ENCODE measurements at regions not wholly inside any gene's neighbourhood (a gene's known extent, or its start where the extent isn't known, plus 50 kb on each side); places are given as distances from the start of the nearest gene placed in this dataset.

DNA sequence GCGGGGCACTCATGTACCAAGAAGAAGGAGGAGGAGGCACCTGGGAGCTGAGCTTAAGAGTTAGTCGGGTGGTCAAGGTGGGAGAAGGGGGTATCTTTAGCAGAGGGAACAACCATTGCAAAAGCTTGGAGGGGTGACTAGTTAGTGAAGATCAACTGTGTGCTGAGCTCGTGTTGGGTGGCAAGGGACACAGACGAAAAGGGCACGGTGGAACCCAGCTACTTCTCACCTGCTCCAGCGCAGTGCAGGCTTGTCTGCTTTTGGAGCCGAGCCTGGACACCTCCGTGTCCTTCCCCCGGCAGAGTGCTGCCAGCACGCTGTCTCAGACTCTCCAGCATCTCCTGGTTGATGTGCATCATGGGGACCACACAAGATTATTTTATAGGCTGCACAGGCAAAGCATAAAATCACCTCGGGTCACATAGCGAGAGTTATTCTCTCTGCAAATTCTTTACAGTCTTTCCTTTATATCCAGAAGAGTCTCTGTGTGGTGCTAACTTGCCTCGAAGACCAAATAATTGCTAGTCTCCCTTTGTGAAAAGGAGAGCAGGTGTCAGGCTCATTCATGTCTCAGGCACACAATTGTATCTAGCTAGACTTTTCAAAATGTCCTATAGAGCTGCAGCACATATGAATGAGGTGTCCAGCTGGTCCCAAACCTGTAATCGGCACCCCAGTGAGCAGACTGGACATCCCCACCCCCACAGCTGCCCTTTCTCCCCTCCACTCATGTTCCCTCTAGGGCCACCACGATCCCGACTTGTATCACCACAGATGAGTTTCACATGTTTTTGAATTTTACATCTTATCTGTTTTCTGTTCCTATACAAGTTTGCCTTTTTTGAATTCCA, 123.4 kb downstream of the CEBPB start:
- no peak for DNase-seq

DNA sequence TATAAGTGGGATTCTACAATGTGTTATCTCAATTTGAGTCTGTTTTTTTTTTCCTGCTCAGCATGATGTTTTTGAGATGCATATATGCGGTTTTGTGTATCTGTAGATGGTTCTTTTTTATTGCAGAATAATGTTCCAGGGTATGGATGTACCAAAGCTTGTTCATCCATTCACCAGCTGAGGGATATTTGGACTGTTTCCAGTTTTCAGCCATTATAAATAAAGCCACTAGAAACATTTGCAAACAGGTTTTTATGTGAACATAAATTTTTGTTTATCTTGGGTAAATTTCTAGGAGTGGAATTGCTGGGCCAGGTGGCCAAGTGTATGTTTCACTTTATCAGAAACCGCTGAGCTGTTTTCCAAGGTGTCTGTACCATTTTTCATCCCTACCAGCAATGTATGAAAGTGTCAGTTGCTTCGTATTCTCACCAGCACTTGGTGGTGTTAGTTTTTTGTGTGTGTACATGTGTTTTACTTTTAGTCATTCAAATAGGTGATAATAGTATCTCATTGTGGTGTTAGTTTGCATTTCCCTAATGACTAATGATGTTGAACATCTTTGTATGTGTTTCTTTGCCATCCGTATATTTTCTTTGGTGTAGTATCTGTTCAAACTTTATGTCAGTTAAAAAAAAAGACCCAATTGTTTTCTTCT, 124.2 kb downstream of the CEBPB start:
- DNase-seq: no peak

DNA sequence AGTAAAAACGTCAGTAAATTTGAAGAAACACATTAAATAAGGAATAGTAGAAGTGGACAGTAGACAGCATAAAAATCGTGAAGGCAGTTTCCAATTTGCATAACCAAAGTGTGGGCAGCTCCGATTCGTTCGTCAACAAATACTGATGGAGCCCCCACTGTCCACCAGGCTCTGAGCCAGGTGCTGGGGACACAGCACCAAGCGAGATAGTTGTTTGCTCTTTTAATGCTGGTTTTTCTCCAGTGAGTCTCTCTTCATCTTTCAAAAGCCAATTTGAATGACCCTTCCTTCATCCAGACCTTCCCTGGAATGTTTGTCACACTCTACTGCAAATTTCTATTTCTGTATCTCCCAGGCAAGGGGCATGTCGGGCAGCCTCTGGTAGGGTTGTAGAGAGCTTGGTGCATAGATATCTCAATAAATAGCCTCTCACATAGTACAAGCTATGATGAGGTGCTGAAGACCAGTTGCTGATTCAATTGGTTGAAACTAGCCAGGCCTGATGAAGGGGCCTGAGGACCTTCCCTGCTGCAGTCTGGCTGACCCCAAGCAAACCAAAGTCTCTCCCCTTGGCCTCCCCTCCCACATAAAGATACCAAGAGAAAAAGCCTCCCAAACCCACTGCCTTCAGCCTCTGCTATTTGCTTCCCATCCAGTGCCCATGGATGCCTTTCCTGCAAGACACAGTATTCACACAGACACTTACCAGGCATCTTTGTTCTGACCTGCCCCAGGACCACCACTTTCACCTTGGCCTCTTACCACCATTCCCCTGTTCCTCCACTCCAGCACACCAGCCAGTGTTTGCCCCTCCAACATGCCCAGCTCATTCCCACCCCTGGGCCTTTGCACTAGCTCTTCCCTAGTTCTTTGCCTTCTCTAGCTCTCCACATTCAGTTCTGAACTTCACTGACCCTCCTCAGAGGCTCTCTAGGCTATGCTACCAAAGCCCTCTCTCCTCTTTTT, 125.2 kb downstream of the CEBPB start:
- DNase-seq: no peak

DNA sequence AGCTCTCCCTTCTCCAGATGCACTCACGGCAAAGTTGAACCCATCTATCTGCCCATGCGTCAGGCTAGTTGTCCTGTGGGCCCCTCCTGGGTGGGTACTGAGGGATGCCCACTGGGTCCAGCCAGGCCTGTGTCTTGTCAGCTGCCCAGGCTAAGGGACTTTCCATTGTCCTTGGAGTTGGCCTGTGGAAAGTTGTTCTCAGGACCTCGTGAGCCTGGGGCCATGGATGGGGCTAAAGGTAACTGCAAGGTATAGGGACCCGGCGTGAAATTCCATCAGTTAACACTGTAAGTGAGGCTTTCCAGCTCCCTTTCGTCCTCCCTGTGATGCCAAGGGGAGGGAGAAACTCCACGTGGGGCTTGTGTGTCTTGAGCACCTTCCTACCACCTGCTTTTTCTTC, 126.5 kb downstream of the CEBPB start:
- DNase-seq: no peak

DNA sequence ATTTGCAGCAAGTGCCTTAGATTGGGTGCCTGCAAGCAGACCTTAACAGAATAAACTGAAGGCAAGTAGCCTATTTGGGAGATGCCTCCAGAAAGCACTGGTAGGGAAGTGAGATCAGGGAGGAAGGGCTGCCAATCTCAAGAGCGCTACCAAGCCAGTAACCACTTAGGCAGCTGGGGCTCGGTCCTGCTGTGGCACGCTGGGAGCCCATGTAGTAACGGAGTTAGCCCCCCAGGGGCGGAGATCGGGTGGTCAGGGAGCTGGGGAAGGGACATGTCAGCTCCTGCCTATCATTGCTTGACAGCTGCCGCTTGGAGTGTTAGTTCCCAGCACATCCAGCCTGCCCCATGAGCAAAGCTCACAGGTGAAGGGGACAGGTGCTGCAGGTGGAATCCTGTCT, 127.0 kb downstream of the CEBPB start:
- no peak for DNase-seq

DNA sequence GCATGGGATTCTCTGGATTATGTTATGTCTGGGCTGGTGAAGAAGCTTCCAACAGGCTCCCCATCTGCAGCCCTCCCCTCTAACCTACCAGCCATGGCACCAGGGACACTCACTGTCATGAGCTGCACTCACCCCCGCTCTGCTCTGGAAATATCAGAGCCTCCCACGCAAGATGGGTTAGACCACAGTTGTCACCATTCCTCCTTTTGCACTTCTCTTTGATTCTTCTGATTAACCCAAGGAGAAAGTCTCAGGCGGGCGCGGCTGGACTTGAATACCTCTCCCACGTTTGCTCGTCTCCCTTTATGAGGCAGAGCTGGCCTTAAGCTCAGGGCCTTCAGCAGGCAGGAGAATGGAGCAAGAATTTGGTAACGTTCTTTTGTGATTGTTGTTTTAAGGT, 128.1 kb downstream of the CEBPB start:
- DNase-seq: no peak

DNA sequence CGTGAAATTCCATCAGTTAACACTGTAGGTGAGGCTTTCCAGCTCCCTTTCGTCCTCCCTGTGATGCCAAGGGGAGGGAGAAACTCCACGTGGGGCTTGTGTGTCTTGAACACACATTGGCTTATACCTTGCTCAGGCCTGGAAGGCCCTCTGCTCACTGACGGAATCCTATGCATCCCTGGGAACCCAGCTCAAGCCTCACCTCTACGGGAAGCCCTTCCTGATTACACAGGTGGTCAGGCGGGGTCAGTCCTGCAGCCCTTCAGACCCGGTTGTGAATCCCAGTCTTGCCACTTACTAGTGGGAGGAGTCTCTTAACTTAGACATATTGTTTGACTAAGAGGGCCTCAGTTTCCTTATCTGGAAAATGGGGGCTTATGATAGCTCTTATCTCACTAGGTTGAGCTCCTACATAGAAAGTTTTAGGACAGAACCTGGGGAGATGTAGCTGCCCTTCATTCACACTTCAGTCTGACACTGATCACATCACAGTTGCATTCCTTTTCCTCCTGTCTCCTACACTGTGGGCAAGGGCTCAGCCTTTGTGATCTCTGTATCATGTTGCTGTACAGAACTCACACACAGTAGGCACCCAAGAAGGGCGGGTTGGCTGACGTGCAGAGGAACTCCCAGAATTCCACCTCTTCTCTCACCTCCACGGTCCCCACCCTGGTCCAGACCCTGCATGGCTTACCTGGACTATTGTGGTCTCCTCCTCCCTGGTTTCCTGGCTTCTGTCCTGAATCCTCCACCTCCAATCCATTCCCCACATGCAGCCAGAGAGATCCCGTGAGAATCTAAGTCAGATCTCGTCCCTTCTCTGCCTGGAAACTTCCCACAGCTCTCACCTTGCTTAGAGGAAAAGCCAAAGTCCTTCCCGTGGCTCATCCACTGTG, 129.6 kb downstream of the CEBPB start:
- no peak for DNase-seq

DNA sequence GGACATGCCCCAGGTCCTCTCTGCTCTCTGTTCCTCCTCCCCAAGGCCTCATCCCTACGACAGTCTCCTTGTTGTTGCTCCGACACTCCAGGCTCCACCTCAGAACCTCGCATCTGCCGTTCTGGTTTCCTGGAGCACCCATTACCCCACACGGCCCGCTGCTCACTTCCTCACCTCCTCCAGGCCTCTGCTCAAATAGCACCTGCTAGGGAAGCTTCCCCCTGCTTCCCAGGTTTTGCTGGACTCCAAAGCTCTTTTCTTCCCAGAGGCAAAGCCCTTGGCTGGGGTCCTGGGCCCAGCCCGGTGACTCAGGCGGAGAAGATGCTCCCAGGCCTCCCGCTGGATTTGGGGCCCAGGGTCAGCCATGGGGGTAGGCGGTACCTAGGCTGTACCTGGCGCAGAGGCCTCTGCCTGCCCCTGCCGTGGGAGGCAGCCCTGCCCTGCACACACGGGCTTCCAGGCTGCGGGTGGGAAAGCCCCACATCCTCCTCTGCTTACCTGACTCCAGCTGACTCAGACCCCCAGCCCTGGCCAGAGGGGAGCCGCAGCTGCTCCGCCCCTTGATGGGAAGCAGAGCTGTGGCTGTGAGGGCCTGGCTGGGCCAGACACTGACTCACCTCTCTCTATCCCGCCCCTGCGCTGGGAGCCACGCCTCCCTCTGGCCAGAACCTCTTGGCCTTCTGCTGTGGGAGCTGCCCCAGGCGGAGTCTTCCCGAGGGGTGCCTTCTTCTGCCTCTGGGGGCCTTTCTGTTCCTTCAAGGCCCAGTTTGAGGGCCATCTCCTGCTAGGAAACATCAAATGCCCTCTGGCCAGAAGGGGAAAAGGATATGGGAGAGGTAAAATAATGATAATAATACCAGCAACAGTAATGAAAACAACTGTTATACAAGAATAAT, 130.5 kb downstream of the CEBPB start:
- no peak for DNase-seq

DNA sequence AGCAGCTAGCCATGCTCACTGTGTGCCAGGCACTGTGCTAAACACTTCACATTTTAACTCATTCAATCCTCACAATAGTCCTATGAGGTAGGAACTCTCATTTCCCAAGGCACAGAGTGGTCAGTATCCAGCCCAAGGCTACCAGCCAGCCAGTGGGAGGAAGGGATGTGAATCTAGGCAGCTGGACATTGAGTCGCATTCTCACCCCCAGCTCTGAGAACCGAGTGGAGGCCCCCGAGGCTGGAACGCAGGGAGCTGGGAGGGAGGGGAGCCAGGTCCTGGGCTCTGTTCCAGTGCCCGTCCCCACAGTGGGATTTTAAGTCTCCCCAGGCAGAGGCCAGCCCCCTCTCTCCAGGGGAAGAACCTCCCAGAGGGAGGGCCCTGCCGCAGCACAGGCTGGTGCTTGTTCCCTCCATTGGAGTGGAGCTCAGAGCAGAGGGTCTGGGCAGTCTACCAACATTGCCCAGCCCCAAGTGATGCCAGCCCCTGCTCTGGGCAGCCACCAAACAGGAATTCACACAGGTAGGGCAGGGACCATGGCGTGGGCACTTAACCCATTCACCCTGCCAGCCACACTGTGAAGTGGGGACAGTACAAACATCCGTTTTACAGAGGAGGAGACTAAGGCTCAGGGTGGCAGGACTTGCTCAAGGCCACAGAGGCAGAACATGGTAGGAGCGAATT, 131.3 kb downstream of the CEBPB start:
- DNase-seq: no peak

DNA sequence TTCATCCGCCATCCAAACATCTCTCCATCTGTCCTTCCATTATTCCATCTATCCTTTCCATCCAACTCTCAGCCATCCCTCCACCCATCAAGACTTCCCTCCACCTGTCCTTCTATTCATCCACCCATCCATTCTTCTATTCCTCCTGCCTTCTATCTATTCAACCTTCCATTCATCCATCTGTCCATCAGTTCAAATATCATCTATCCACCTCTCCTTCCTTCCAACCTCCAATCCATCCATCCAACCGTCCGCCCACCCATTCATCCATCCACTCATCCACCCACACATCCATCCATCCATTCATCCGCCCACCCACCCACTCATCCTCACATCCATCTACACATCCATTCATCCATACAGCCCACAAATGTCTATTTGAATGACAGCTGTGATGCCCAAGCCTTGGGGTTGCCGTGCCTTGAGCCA, 132.1 kb downstream of the CEBPB start:
- no peak for DNase-seq

DNA sequence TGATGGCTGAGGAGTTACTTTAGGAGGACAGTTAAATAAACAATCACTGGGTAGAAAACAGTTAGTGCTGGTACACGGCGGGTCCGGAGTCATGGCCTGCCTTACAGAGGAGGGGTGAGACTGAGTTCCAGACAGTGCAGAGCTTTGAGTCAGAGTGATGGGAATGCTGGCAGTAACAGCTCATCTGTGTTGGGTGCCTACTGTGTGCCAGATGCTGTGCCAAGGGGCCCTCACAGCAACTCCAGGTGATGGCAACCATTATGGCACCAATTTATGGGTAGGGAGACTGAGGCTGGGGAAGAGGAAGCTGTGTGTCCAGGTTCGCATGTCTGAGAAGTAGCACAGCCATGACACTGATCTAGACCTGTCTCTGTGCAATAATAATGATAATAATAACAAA, 132.6 kb downstream of the CEBPB start:
- no peak for DNase-seq

DNA sequence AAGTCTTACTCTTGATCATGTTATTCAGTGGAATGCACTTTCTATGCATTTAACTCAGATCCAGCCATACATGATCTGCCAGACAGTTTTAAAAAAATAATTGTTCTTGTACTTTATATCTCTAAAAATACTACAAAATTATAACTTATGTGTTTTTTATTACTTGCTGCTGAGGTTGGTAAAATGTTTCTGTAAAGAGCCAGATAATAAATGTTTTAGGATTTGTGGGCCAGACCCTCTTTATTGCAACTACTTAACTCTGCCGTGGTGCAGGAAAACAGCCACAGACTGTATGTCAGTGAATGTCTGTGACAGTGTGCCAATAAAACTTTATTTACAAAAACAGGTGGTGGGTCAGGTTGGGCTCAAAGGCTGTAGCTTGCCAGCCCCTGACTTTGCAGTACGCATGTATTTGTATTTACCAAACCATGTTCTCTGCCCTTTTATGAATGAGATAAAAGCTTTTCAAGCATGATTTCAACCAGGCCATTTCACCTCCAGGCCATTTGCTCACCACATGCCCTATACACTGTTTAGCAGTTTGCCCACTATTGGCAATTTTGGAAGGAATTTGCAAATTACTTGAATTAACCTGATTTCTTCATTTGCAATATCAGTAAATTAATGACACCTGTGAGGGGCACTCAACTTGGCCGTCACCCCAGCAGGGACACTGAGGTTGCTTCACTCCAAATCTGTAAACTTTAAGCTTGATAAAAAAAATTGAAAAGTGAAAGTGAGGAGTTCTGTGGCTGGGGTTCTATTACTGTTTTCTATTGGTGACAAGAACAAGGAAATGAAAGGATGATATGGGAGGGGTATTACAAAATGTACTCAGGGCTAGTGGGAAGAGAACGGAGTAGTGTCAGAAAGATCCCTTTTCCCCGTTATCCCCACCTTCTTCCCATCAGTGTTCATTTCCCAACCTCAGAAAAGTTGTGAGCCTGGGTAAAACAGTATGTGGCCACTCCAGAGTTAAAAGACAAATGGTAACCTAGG, 133.4 kb downstream of the CEBPB start:
- no peak for DNase-seq

DNA sequence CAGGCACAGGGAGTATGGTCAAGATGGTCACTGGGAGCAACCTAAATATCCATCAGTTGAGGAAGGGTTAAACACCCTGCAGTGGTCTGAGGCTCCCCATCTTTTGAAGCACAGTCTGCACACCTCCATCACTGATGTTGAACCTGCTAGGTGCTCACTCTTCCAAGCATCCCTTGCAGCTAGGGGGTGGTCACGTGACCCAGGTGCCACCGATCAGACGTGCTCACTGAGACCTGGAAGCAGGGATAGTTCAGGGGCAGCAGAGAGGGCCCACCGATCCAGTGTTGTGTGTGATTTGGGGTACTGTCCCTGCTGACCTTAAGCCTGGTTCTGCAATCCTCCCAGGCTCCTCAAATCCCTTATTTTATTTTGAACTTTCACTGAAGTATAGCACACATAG, 134.6 kb downstream of the CEBPB start:
- DNase-seq: no peak

DNA sequence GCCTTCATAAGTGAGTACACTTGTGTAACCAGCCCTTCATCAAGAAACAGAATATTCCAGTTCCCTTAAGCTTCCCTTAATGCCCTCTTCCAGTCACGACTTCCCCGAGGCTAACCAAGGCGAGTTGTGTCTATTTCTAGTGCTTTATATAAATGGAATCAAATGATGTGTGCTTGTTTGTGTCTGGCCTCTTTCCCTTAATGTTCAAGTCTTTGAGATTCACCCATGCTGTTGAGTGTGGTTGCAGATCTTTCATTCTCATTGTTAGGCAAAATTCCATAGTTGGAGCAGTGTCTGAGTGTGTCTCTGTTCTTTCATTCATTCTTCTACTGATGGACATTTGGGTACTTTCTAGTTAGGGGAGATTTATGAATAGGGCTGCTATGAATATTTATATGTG, 135.0 kb downstream of the CEBPB start:
- DNase-seq: no peak

DNA sequence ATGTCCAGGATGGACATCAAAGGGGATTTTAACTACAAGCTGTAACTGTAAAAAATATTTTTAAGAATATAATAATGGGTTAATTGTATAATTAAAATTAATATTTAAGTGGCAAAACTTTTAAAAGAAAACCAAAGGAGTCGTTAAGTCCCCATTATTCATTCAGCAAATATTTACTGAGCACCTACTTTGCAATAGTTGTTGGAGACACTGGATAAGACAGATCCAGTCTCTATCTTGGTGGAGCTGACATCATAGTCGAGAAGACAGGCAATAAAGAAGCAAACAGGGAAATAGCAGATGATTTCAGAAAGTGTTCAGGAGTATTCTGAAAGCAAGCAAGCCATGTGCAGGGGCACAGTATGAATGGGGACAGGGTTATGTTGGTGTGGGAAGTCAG, 137.0 kb downstream of the CEBPB start:
- DNase-seq: no peak

DNA sequence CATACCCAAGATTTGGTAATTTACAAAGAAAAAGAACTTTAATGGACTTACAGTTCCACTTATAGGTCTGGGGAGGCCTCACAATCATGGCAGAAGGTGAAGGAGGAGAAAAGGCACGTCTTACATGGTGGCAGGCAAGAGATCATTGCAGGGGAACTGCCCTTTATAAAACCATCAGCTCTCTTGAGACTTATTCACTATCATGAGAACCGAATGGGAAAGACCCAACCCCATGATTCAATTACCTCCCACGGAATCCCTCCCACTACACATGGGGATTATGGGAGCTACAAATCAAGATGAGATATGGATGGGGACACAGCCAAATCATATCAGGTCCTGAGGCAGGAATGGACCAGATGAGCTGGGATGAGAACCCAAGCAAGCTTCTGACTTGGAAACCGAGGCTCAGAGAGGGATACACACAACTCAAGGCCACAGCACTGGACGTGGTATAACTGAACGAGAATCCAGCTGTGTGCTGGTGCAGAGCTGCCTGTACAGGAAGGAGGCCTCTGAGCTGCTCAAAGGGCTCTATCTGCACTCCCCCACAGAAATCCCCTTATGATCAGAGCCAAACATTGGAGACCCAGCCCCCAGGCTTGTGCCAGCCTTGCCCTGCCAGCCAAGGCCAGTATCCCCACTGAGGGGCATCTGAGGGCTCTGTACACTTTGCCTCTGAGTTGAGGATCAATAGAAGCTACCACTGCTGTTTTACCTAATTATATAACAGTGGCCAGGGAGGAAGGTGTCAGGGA, 137.8 kb downstream of the CEBPB start:
- DNase-seq: no peak

DNA sequence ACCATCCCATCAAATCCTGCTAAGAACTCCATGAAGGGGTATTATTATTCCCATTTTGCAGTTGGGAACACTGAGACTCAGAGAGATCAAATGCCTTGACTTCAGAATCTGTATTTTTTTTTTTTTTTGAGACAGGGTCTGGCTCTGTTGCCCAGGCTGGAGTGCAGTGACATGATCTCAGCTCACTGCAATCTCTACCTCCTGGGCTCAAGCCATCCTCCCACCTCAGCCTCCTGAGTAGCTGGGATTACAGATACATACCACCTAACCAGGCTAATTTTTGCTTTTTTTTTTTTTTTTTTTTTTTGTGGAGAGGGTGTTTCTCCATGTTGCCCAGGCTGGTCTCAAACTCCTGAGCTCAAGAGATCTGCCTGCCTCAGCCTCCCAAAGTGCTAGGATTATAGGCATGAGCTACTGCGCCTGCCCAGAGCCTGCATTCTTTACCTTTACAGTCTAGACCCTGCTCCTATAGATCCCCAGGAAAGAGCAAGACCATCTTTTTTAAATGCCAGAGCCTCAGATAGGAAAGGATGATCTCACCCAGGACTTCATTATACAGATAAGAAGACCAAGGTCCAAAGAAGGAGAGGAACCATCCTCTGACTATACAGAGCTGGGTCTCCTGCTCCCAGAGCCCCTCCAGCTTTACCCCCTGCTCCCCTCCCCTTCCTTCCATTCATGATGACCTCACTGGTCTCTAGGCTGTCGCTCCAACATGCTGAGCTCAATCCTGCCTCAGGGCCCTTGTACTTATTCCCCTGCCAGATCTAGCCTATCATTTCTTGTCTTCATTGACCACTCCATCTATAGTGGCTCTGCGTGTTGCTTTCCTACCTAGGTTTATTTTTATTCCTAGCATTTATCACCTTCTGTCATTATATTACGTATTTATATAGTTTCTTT, 138.6 kb downstream of the CEBPB start:
- DNase-seq: no peak

Data from GDM1 (cell line).